NB4 (cell line): ENCODE measurements at regions not wholly inside any gene's neighbourhood (a gene's known extent, or its start where the extent isn't known, plus 50 kb on each side); places are given as distances from the start of the nearest gene placed in this dataset.

Experiments
- DNase-seq: peaks from one replicate; pipeline ENCODE4 v3.0.0; 2010; ENCODE audit warnings: low read depth
- H3K4me3 ChIP-seq: one replicate; pipeline ENCODE4 v1.5.1; 2011; ENCODE audit warnings: mild to moderate bottlenecking, low read depth, low read length, moderate library complexity
- MYC ChIP-seq: IDR thresholded peaks from 2 replicates; pipeline ENCODE4 v1.6.1; 2011; ENCODE audit warnings: low read depth, low read length
- POLR2A ChIP-seq: IDR thresholded peaks from 2 replicates; pipeline ENCODE4 v1.6.1; 2011; ENCODE audit warnings: mild to moderate bottlenecking; ENCODE audit not compliant: insufficient read length; ENCODE audit errors: extremely low read depth
- TF ChIP-seq, protein P1 (sequence below): IDR thresholded peaks from one replicate; pipeline ENCODE4 v1.5.1; 2012; ENCODE audit warnings: low read depth, low read length
- TF ChIP-seq, protein P2 (sequence below): IDR thresholded peaks from 2 replicates; pipeline ENCODE4 v1.6.1; 2011; ENCODE audit warnings: low read depth, low read length

DNA sequence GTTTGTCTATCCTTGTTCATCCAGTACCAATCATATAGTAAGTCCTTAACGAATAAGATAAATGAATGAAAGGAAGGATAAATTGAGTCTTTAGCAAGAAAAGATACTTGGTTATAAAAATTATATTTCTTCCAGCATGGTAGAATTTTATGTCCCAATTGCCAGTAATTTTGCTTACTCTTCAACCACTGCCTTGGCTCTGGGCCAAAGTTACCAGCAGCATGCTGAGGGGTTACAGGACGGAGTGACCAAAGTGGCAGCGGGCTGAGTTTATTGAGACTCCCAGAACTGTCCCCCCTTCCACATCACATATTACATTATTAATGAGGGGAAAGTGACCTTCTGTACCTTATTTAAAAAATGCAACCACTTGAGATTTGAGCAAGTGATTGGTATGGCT lies 121.7 kb downstream of the RASGEF1B start:
- H3K4me3 ChIP-seq, result no peak overlapping the region
- TF ChIP-seq MYC (no peak), POLR2A (no peak)
- TF ChIP-seq, protein P1, sequence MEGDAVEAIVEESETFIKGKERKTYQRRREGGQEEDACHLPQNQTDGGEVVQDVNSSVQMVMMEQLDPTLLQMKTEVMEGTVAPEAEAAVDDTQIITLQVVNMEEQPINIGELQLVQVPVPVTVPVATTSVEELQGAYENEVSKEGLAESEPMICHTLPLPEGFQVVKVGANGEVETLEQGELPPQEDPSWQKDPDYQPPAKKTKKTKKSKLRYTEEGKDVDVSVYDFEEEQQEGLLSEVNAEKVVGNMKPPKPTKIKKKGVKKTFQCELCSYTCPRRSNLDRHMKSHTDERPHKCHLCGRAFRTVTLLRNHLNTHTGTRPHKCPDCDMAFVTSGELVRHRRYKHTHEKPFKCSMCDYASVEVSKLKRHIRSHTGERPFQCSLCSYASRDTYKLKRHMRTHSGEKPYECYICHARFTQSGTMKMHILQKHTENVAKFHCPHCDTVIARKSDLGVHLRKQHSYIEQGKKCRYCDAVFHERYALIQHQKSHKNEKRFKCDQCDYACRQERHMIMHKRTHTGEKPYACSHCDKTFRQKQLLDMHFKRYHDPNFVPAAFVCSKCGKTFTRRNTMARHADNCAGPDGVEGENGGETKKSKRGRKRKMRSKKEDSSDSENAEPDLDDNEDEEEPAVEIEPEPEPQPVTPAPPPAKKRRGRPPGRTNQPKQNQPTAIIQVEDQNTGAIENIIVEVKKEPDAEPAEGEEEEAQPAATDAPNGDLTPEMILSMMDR, result no peak
- TF ChIP-seq, protein P2, sequence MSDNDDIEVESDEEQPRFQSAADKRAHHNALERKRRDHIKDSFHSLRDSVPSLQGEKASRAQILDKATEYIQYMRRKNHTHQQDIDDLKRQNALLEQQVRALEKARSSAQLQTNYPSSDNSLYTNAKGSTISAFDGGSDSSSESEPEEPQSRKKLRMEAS, result no peak
- no peak for DNase-seq

DNA sequence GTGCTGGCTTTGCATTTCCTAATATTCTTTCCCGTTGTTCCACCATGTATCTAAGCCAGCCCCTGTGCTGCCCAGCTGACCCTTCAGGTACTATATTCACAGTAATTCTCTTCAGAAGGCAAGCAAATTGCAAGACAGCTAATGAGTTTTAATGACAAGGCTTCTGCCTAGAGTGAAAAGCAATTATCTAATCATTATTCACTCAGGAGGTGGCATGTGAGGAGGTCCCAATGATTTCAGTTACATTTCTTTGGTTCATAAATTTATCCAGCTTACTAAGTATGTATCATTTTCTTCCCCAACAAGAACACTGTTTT lies 123.0 kb downstream of the RASGEF1B start:
- TF ChIP-seq, protein P1, result no peak
- TF ChIP-seq MYC (no peak), POLR2A (no peak)
- TF ChIP-seq, protein P2, result no peak
- H3K4me3 ChIP-seq, result no peak overlapping the region
- DNase-seq, result no peak

DNA sequence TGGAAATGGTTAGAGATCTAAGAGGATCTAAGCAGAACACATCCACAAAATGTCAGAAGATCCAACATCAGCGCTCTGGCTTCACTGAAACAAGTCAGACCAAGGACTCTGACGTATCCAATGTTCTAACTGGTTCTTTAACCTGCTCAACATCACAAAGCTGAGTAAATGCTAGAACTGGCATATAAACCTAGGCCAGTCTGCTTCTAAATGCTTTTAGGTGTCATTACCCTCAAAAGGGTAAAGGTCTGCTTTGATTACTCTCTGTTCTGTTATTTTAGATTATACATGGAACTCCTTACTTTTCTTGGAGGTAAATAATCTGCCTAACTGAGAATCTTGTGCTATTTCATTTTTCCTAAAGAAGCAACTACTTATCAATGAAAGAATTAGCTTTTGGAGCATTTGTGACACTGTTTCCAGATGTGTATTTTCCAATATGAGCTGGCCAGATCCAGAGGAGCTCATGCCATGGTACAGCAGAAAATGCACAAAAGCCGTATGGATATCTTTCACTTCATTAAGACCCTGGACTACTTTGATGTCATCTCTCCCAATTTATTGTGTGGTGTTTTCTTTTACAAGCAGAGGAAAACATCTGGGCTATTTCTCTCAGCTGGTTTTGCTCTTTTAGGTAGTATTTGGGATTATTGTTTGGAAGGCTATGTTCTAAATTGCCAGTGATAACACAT lies 123.5 kb downstream of the RASGEF1B start:
- no peak overlapping the region for H3K4me3 ChIP-seq
- TF ChIP-seq, protein P2, result no peak
- no peak for TF ChIP-seq POLR2A
- TF ChIP-seq, protein P1, result no peak
- no peak for TF ChIP-seq MYC
- no peak for DNase-seq

DNA sequence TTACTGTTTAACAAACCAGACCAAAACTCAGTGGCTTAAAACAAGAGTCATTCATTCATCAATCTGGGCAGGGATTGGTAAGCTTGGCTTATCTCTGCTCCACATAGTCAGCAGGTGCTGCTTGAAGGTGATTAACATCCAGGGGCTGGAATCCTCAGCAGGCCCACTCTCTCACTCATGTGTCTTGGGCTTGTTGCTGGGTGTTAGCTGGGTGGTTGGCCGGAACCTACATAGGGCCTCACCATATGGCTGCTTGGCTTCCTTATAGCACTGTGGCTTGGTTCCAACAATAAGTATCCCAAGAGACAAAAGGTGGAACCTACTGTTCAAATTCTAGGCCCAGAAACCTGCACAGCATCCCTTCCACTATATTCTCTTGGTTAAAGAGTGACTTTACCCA lies 125.0 kb downstream of the RASGEF1B start:
- no peak for DNase-seq
- TF ChIP-seq, protein P2, result no peak
- TF ChIP-seq POLR2A (no peak), MYC (no peak)
- TF ChIP-seq, protein P1, result no peak
- H3K4me3 ChIP-seq, result no peak overlapping the region

DNA sequence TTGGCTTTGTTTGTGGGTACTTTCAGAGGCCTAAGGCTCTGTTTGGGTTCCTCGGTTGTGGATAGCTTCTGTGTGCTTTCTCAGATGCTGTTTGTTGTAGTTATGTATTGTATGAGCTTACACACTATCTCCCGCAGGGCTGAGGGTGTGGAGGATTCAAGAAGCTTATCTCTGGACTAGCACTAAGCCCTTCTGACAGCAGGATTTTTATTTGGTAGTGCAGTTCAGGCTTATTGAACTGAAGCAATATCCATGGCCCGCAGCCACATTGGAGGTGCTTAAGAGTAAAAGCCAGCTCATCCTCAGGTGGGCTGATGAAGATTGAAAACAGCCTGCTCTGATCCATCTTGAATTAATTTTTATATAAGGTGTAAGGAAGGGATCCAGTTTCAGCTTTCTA lies 128.2 kb downstream of the RASGEF1B start:
- H3K4me3 ChIP-seq, result no peak overlapping the region
- TF ChIP-seq, protein P2, result no peak
- TF ChIP-seq, protein P1, result no peak
- TF ChIP-seq POLR2A (no peak), MYC (no peak)
- DNase-seq, result no peak

DNA sequence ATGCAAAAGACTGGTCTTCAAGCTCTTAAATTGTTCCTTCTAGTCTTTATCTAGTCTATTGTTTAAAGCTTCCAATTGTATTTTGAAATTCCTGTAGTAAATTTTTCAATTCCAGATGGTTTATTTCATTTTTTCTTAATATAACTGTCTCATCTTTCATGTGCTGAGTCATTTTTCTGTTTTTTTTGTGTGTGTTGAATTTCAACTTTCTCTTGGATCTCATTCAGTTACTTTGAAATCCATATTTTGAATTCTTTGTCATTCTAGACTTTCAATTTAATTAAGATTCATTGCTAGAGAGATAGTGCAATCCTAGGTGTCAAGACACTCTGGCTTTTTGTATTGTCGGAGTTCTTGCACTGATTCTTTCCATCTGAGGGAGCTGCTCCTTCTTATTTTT lies 128.0 kb upstream of the PRKG2 start:
- H3K4me3 ChIP-seq, result no peak overlapping the region
- no peak for DNase-seq
- TF ChIP-seq MYC (no peak), POLR2A (no peak)
- TF ChIP-seq, protein P1, result no peak
- TF ChIP-seq, protein P2, result no peak
